CD14-positive monocyte (primary cell): ENCODE measurements at regions not wholly inside any gene's neighbourhood (a gene's known extent, or its start where the extent isn't known, plus 50 kb on each side); places are given as distances from the start of the nearest gene placed in this dataset.

Experiments used
- DNase-seq, 3 donors: peaks; one replicate each; pipeline ENCODE4 v3.0.0-alpha.2; 2011 to 2022
- H2AFZ ChIP-seq: 2 replicates; pipeline ENCODE4 v1.6.0; 2012; ENCODE audit warnings: mild to moderate bottlenecking, low read depth, low read length, inconsistent platforms; ENCODE audit not compliant: insufficient read depth, poor library complexity, severe bottlenecking
- H3K27ac ChIP-seq, 2 donors: 1 replicate in 1 of 2; 2 replicates in 1 of 2; pipeline ENCODE4 v1.5.1; 2012 to 2013; ENCODE audit warnings: low read length in 2 of 2, control low read depth in 1 of 2, inconsistent platforms in 1 of 2, low read depth in 1 of 2, mild to moderate bottlenecking in 1 of 2
- H3K27me3 ChIP-seq, 2 donors: one replicate each; pipeline versions ENCODE4 v1.6.0 to v1.6.1; 2011 to 2013; ENCODE audit warnings: low read length in 2 of 2; ENCODE audit not compliant: control insufficient read depth in 2 of 2, insufficient read depth in 2 of 2
- H3K36me3 ChIP-seq, 2 donors: replicated peaks in 1 of 2; 1 replicate in 1 of 2; 2 replicates in 1 of 2; pipeline versions ENCODE4 v1.5.1 to v1.6.1; 2012 to 2013; ENCODE audit warnings: low read length in 2 of 2, control low read depth in 1 of 2, inconsistent platforms in 1 of 2, mild to moderate bottlenecking in 1 of 2; ENCODE audit not compliant: insufficient read depth in 2 of 2, control insufficient read depth in 1 of 2
- H3K4me1 ChIP-seq, 2 donors: 1 replicate in 1 of 2; 2 replicates in 1 of 2; pipeline versions ENCODE4 v1.5.1 to v1.6.1; 2012 to 2013; ENCODE audit warnings: low read length in 2 of 2, control low read depth in 1 of 2, inconsistent platforms in 1 of 2, mild to moderate bottlenecking in 1 of 2, moderate library complexity in 1 of 2; ENCODE audit not compliant: insufficient read depth in 2 of 2, control insufficient read depth in 1 of 2
- H3K4me2 ChIP-seq: replicated peaks from 2 replicates; pipeline ENCODE3; 2012; ENCODE audit warnings: low read length, moderate library complexity, mild to moderate bottlenecking; ENCODE audit not compliant: poor library complexity, severe bottlenecking; ENCODE audit errors: extremely low read depth
- H3K4me3 ChIP-seq, 3 experiments: fragments of 200-600 bp in 1 of 3; sonication (generic) in 1 of 3; replicated peaks in 1 of 3; 1 replicate in 2 of 3; 2 replicates in 1 of 3; pipeline ENCODE4 v1.5.1; 2011 to 2013; ENCODE audit warnings: low read length in 3 of 3, mild to moderate bottlenecking in 3 of 3, control low read depth in 2 of 3, low read depth in 2 of 3, inconsistent platforms in 1 of 3, moderate library complexity in 1 of 3
- H3K79me2 ChIP-seq: 2 replicates; pipeline ENCODE4 v1.6.0; 2012; ENCODE audit warnings: mild to moderate bottlenecking, control low read depth, inconsistent platforms, low read length, moderate library complexity; ENCODE audit not compliant: insufficient read depth
- H3K9ac ChIP-seq: 2 replicates; pipeline ENCODE4 v1.6.0; 2017; ENCODE audit warnings: low read length, mild to moderate bottlenecking; ENCODE audit not compliant: insufficient read depth, poor library complexity, severe bottlenecking
- H3K9me3 ChIP-seq, 2 donors: replicated peaks in 1 of 2; 1 replicate in 1 of 2; 2 replicates in 1 of 2; pipeline versions ENCODE4 v1.5.1 to v1.6.1; 2012 to 2013; ENCODE audit warnings: low read length in 2 of 2, control low read depth in 1 of 2; ENCODE audit not compliant: control insufficient read depth in 1 of 2, insufficient read depth in 1 of 2
- H4K20me1 ChIP-seq: 2 replicates; pipeline ENCODE4 v1.6.0; 2012; ENCODE audit warnings: mild to moderate bottlenecking, low read length, control low read depth, moderate library complexity; ENCODE audit not compliant: insufficient read depth
- H3K27ac Mint-ChIP-seq, 7 donors: one replicate each; pipeline ENCODE4 v1.8.0; 2020; ENCODE audit warnings: mild to moderate bottlenecking in 7 of 7, mixed read lengths in 7 of 7, moderate library complexity in 6 of 7, inconsistent platforms in 2 of 7
- H3K27me3 Mint-ChIP-seq, 3 donors: one replicate each; pipeline ENCODE4 v1.8.0; 2021 to 2022; ENCODE audit warnings: low read depth in 3 of 3, mild to moderate bottlenecking in 3 of 3, mixed read lengths in 3 of 3, moderate library complexity in 3 of 3, inconsistent platforms in 1 of 3
- H3K36me3 Mint-ChIP-seq, 2 donors: one replicate each; pipeline ENCODE4 v1.8.0; 2020; ENCODE audit warnings: mixed read lengths in 2 of 2, inconsistent platforms in 1 of 2, mild to moderate bottlenecking in 1 of 2
- H3K4me1 Mint-ChIP-seq: one replicate; pipeline ENCODE4 v1.8.0; 2020; ENCODE audit warnings: mild to moderate bottlenecking, mixed read lengths
- H3K4me3 Mint-ChIP-seq, 2 donors: one replicate each; pipeline ENCODE4 v1.8.0; 2020; ENCODE audit warnings: mild to moderate bottlenecking in 2 of 2, mixed read lengths in 2 of 2, moderate library complexity in 1 of 2
- H3K9me3 Mint-ChIP-seq, 7 donors: one replicate each; pipeline ENCODE4 v1.8.0; 2020 to 2022; ENCODE audit warnings: mixed read lengths in 7 of 7, mild to moderate bottlenecking in 6 of 7, moderate library complexity in 6 of 7, inconsistent platforms in 2 of 7
- WGBS: methylation state at CpG from one replicate; pipeline ENCODE4 v1.1.5; 2013; ENCODE audit warnings: missing lambda C conversion rate; ENCODE audit not compliant: insufficient coverage; 5-methylcytosine and 5-hydroxymethylcytosine counted together
- intact Hi-C, 2 donors: fragments of 100-400 bp; cut with micrococcal nuclease; formaldehyde crosslinking; loops; one replicate each; pipeline versions ENCODE4 v1.15.0 to v1.15.1; 2023
- TF ChIP-seq, protein P1 (sequence below): fragments of 200-600 bp; IDR thresholded peaks from one replicate; pipeline ENCODE4 v1.8.0; 2022; ENCODE audit warnings: antibody characterized with exemption, mild to moderate bottlenecking

- no peak overlapping the region for H3K27ac ChIP-seq
- H3K9me3 ChIP-seq: no peaks in the 10 kb centered on the region
- H3K36me3 Mint-ChIP-seq: no peaks in the 10 kb centered on the region
- TF ChIP-seq, protein P1, sequence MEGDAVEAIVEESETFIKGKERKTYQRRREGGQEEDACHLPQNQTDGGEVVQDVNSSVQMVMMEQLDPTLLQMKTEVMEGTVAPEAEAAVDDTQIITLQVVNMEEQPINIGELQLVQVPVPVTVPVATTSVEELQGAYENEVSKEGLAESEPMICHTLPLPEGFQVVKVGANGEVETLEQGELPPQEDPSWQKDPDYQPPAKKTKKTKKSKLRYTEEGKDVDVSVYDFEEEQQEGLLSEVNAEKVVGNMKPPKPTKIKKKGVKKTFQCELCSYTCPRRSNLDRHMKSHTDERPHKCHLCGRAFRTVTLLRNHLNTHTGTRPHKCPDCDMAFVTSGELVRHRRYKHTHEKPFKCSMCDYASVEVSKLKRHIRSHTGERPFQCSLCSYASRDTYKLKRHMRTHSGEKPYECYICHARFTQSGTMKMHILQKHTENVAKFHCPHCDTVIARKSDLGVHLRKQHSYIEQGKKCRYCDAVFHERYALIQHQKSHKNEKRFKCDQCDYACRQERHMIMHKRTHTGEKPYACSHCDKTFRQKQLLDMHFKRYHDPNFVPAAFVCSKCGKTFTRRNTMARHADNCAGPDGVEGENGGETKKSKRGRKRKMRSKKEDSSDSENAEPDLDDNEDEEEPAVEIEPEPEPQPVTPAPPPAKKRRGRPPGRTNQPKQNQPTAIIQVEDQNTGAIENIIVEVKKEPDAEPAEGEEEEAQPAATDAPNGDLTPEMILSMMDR: no peak
- no peak overlapping the region for H2AFZ ChIP-seq
- H3K4me3 ChIP-seq: no peak overlapping the region
- H3K9ac ChIP-seq: no peak overlapping the region
- H3K27me3 Mint-ChIP-seq: peaks cover 14 to 16% (median 15%) of the 10 kb centered on the region in 3 donors
- no peak overlapping the region for H3K4me2 ChIP-seq
- no peaks in the 10 kb centered on the region for H3K4me1 Mint-ChIP-seq
- no peak for DNase-seq
- no peak overlapping the region for H3K27ac Mint-ChIP-seq
- no peak overlapping the region for H3K4me3 Mint-ChIP-seq
- no peaks in the 10 kb centered on the region for H3K4me1 ChIP-seq
- no peaks in the 10 kb centered on the region for H4K20me1 ChIP-seq
- H3K79me2 ChIP-seq: no peaks in the 10 kb centered on the region
- intact Hi-C loops: no loop called here
- H3K36me3 ChIP-seq: no peaks in the 10 kb centered on the region
- H3K9me3 Mint-ChIP-seq: no peaks in the 10 kb centered on the region
- WGBS: 100% methylated on average over 6 of the region's 9 CpGs
- H3K27me3 ChIP-seq: peaks cover 8 to 9% of the 10 kb centered on the region in 2 donors
Observed at GRCh38 chr11:129733384-129733783, 82.3 kb upstream of the TMEM45B start.

GRCh38 chr11:129733981-129734380 lies 81.7 kb upstream of the TMEM45B start:
- no peak overlapping the region for H3K27ac Mint-ChIP-seq
- Histone ChIP-seq H3K27ac (no peak overlapping the region), H3K9me3 (no peaks in the 10 kb centered on the region), H3K4me1 (no peaks in the 10 kb centered on the region), H3K36me3 (no peaks in the 10 kb centered on the region), H2AFZ (no peak overlapping the region), H3K9ac (no peak overlapping the region), H4K20me1 (no peaks in the 10 kb centered on the region), H3K4me3 (no peak overlapping the region), H3K27me3 (peaks cover 8 to 10% of the 10 kb centered on the region in 2 donors), H3K4me2 (no peak overlapping the region), H3K79me2 (no peaks in the 10 kb centered on the region)
- 78% methylated on average over 6 of the region's 7 CpGs for WGBS
- intact Hi-C loops: no loop called here
- TF ChIP-seq, protein P1: no peak
- H3K27me3 Mint-ChIP-seq: peaks cover 14 to 19% (median 18%) of the 10 kb centered on the region in 3 donors
- H3K4me1 Mint-ChIP-seq: no peaks in the 10 kb centered on the region
- DNase-seq: no peak
- H3K36me3 Mint-ChIP-seq: no peaks in the 10 kb centered on the region
- no peak overlapping the region for H3K4me3 Mint-ChIP-seq
- H3K9me3 Mint-ChIP-seq: no peaks in the 10 kb centered on the region
